ENCODE measurements at regions not wholly inside any gene's neighbourhood (a gene's known extent, or its start where the extent isn't known, plus 50 kb on each side); places are given as distances from the start of the nearest gene placed in this dataset.
A peak's percentile ranks its signal among the peaks of the same experiment; 100 is the strongest.

GRCh38 chrX:39331082-39331704, 529.9 kb downstream of the MID1IP1 start:
- ATAC-seq (ENCODE audit: low read depth in 2 of 2) (no peak), DNase-seq (no peak)
- no peak overlapping the region for H3K4me3 ChIP-seq (ENCODE audit: low read depth, low read length)
- no peaks in the 10 kb centered on the region for H3K27me3 ChIP-seq (ENCODE audit: control insufficient read depth, insufficient read depth, low read length)
- Mint-ChIP-seq H3K9me3 (peaks cover 0 to 3% (median 0%) of the 10 kb centered on the region in 7 donors), H3K27ac (peak overlapping the region in 1 of 3 donors; percentile 25), H3K4me3 (peak overlapping the region in 1 of 4 donors; percentile 10), H3K4me1 (peaks cover 27 to 74% (median 55%) of the 10 kb centered on the region in 4 donors), H3K27me3 (no peaks in the 10 kb centered on the region), H3K36me3 (no peaks in the 10 kb centered on the region)
- H3K27ac ChIP-seq (ENCODE audit: insufficient read depth, low read length, poor library complexity, severe bottlenecking), result no peak overlapping the region
- no peaks in the 10 kb centered on the region for H3K9me3 ChIP-seq (ENCODE audit: control insufficient read depth in 2 of 2, low read length in 2 of 2)
- no peaks in the 10 kb centered on the region for H3K36me3 ChIP-seq (ENCODE audit: control insufficient read depth, insufficient read depth, low read length)
- H3K4me1 ChIP-seq (ENCODE audit: control insufficient read depth, insufficient read depth, low read length, poor library complexity, severe bottlenecking), result peaks cover 43% of the 10 kb centered on the region

- peaks cover 49% of the 10 kb centered on the region for H3K4me1 ChIP-seq (ENCODE audit: control insufficient read depth, insufficient read depth, low read length, poor library complexity, severe bottlenecking)
- no peak overlapping the region for H3K27ac ChIP-seq (ENCODE audit: insufficient read depth, low read length, poor library complexity, severe bottlenecking)
- H3K9me3 ChIP-seq (ENCODE audit: control insufficient read depth in 2 of 2, low read length in 2 of 2), result no peaks in the 10 kb centered on the region
- no peak for ATAC-seq (ENCODE audit: low read depth in 2 of 2)
- no peak for DNase-seq
- H3K36me3 ChIP-seq (ENCODE audit: control insufficient read depth, insufficient read depth, low read length), result no peaks in the 10 kb centered on the region
- H3K27me3 ChIP-seq (ENCODE audit: control insufficient read depth, insufficient read depth, low read length), result no peaks in the 10 kb centered on the region
- H3K4me3 ChIP-seq (ENCODE audit: low read depth, low read length), result no peak overlapping the region
- H3K36me3 Mint-ChIP-seq, result no peaks in the 10 kb centered on the region
- peak overlapping the region in 2 of 3 donors; percentile 4 to 53 for H3K27ac Mint-ChIP-seq
- peaks cover 24 to 69% (median 51%) of the 10 kb centered on the region in 4 donors for H3K4me1 Mint-ChIP-seq
- H3K4me3 Mint-ChIP-seq, result no peak overlapping the region
- H3K9me3 Mint-ChIP-seq, result peaks cover 0 to 3% (median 0%) of the 10 kb centered on the region in 7 donors
- H3K27me3 Mint-ChIP-seq, result no peaks in the 10 kb centered on the region
Measured at GRCh38 chrX:39333451-39333850, 532.2 kb downstream of the MID1IP1 start.

DNA sequence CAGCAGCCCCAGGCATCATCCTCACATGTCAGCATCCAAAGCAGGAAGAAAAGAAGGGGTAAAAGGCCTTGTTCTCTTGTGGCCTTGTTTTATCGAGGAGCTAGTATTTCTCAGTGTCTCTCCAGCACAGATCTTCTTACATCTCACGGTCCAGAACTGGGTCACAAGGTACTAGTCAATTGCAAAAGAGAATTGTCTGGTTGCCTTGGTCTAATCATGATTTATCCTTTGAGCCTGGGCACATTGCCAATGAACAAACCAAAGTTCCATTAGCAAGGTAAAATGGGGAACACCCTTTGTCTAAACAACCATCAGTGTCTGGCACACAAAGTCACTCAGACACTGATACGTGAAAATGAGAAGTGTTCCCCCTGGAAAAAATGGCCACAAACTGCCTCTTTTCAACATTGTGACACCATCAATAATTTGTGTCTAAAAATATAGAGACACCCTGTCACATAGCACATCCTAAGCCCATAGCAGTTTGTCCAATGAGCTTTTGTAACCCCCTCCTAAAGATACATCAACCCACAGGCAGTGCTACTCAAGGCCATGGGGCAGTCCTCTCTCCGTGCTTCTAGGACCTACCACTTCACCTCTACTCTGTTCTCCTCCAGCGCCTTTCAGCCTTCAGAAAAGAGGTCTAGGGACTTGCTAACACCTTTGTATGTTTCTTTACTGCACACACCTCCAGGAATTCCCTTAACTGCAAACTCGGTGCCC, 534.4 kb downstream of the MID1IP1 start:
- peaks cover 37% of the 10 kb centered on the region for H3K4me1 ChIP-seq (ENCODE audit: control insufficient read depth, insufficient read depth, low read length, poor library complexity, severe bottlenecking)
- ATAC-seq (ENCODE audit: low read depth in 2 of 2), result no peak
- no peak overlapping the region for H3K4me3 ChIP-seq (ENCODE audit: low read depth, low read length)
- H3K9me3 ChIP-seq (ENCODE audit: control insufficient read depth in 2 of 2, low read length in 2 of 2), result no peaks in the 10 kb centered on the region
- Mint-ChIP-seq H3K27ac (peak overlapping the region; percentile 83 to 99 (median 88)), H3K27me3 (no peaks in the 10 kb centered on the region), H3K9me3 (peaks cover 0 to 1% (median 0%) of the 10 kb centered on the region in 7 donors), H3K4me1 (peaks cover 17 to 59% (median 37%) of the 10 kb centered on the region in 4 donors), H3K36me3 (no peaks in the 10 kb centered on the region), H3K4me3 (peak overlapping the region in 3 of 4 donors; percentile 13 to 37 (median 27))
- no peaks in the 10 kb centered on the region for H3K27me3 ChIP-seq (ENCODE audit: control insufficient read depth, insufficient read depth, low read length)
- peak overlapping the region; percentile 64 for H3K27ac ChIP-seq (ENCODE audit: insufficient read depth, low read length, poor library complexity, severe bottlenecking)
- H3K36me3 ChIP-seq (ENCODE audit: control insufficient read depth, insufficient read depth, low read length), result no peaks in the 10 kb centered on the region
- no peak for DNase-seq

DNA sequence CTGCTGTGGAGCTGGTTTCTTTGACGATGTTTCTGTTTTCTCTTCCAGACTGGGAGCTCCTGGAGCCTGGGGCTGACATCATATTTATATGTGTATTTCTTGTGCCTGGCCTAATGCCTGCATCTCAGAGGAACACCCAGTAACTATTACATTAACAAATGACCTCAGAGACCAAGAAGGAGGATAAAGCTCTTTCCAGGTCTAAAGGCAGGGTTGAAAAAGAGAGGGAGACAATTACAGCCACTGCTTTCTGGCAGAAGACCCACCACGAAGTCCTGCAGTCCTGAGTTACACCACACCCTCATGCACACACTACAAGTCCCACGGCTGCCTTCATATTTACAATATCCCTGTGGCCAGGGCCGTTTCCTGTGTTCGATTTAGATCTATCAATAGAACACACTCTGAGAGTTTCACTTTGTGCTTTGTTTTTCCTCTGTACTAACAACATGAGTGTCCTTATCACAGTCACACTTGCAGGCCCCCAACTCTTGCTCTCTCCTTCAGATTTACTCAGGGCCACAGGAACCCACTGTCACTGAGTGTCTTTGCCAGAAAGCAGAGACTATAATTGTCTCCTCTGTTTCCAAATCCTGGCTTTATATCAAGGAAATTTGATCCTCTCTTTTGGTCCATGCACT, 535.5 kb downstream of the MID1IP1 start:
- no peaks in the 10 kb centered on the region for H3K36me3 Mint-ChIP-seq
- peak in 2 of 3 donors; percentile 28 to 83 for DNase-seq
- peaks cover 0 to 1% (median 0%) of the 10 kb centered on the region in 7 donors for H3K9me3 Mint-ChIP-seq
- Histone ChIP-seq H3K27ac (ENCODE audit: insufficient read depth, low read length, poor library complexity, severe bottlenecking) (peak overlapping the region; percentile 64), H3K9me3 (ENCODE audit: control insufficient read depth in 2 of 2, low read length in 2 of 2) (no peaks in the 10 kb centered on the region), H3K36me3 (ENCODE audit: control insufficient read depth, insufficient read depth, low read length) (no peaks in the 10 kb centered on the region), H3K4me1 (ENCODE audit: control insufficient read depth, insufficient read depth, low read length, poor library complexity, severe bottlenecking) (peaks cover 30% of the 10 kb centered on the region), H3K27me3 (ENCODE audit: control insufficient read depth, insufficient read depth, low read length) (no peaks in the 10 kb centered on the region), H3K4me3 (ENCODE audit: low read depth, low read length) (peak overlapping the region; percentile 61)
- H3K4me3 Mint-ChIP-seq, result peak overlapping the region; percentile 57 to 88 (median 72)
- peak; percentile 80 to 83 for ATAC-seq (ENCODE audit: low read depth in 2 of 2)
- peaks cover 17 to 59% (median 30%) of the 10 kb centered on the region in 4 donors for H3K4me1 Mint-ChIP-seq
- H3K27ac Mint-ChIP-seq, result peak overlapping the region; percentile 83 to 99 (median 88)
- no peaks in the 10 kb centered on the region for H3K27me3 Mint-ChIP-seq

DNA sequence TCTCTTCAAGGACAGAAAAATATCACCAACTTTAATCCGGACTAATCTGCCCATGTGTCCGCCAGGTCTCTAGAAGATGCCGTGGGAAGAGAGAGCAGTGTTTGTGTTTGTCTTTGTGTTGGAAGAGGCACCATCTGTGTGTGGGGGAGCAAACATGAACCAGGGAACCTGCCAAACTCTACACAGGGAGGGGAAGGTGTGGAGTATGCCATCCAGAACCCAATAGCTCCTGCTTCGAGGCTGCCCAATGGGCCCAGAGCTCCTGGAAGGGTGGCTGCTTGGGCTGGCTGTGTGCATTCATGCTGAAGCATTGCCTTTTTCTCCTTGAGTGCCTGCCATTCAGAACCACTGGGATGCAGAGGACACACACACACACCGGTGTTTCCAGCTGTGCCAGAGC, 536.2 kb downstream of the MID1IP1 start:
- ATAC-seq (ENCODE audit: low read depth in 2 of 2) (no peak), DNase-seq (no peak)
- Mint-ChIP-seq H3K36me3 (no peaks in the 10 kb centered on the region), H3K9me3 (peaks cover 0 to 1% (median 0%) of the 10 kb centered on the region in 7 donors), H3K27me3 (no peaks in the 10 kb centered on the region), H3K4me1 (peaks cover 17 to 59% (median 29%) of the 10 kb centered on the region in 4 donors), H3K4me3 (peak overlapping the region in 3 of 4 donors; percentile 57 to 78 (median 67)), H3K27ac (peak overlapping the region; percentile 83 to 99 (median 88))
- Histone ChIP-seq H3K9me3 (ENCODE audit: control insufficient read depth in 2 of 2, low read length in 2 of 2) (no peaks in the 10 kb centered on the region), H3K4me1 (ENCODE audit: control insufficient read depth, insufficient read depth, low read length, poor library complexity, severe bottlenecking) (peaks cover 30% of the 10 kb centered on the region), H3K27me3 (ENCODE audit: control insufficient read depth, insufficient read depth, low read length) (no peaks in the 10 kb centered on the region), H3K27ac (ENCODE audit: insufficient read depth, low read length, poor library complexity, severe bottlenecking) (peak overlapping the region; percentile 64), H3K4me3 (ENCODE audit: low read depth, low read length) (peak overlapping the region; percentile 61), H3K36me3 (ENCODE audit: control insufficient read depth, insufficient read depth, low read length) (no peaks in the 10 kb centered on the region)

GRCh38 chrX:39338583-39338982, 537.3 kb downstream of the MID1IP1 start:
- no peaks in the 10 kb centered on the region for H3K27me3 ChIP-seq (ENCODE audit: control insufficient read depth, insufficient read depth, low read length)
- Mint-ChIP-seq H3K36me3 (no peaks in the 10 kb centered on the region), H3K27ac (peak overlapping the region in 1 of 3 donors; percentile 11), H3K4me1 (peaks cover 17 to 57% (median 27%) of the 10 kb centered on the region in 4 donors), H3K27me3 (no peaks in the 10 kb centered on the region), H3K9me3 (peaks cover 0 to 1% (median 0%) of the 10 kb centered on the region in 7 donors), H3K4me3 (peak overlapping the region in 1 of 4 donors; percentile 38)
- H3K4me3 ChIP-seq (ENCODE audit: low read depth, low read length), result no peak overlapping the region
- ATAC-seq (ENCODE audit: low read depth in 2 of 2), result no peak
- H3K4me1 ChIP-seq (ENCODE audit: control insufficient read depth, insufficient read depth, low read length, poor library complexity, severe bottlenecking), result peaks cover 30% of the 10 kb centered on the region
- no peaks in the 10 kb centered on the region for H3K9me3 ChIP-seq (ENCODE audit: control insufficient read depth in 2 of 2, low read length in 2 of 2)
- no peak for DNase-seq
- no peaks in the 10 kb centered on the region for H3K36me3 ChIP-seq (ENCODE audit: control insufficient read depth, insufficient read depth, low read length)
- H3K27ac ChIP-seq (ENCODE audit: insufficient read depth, low read length, poor library complexity, severe bottlenecking), result no peak overlapping the region

DNA sequence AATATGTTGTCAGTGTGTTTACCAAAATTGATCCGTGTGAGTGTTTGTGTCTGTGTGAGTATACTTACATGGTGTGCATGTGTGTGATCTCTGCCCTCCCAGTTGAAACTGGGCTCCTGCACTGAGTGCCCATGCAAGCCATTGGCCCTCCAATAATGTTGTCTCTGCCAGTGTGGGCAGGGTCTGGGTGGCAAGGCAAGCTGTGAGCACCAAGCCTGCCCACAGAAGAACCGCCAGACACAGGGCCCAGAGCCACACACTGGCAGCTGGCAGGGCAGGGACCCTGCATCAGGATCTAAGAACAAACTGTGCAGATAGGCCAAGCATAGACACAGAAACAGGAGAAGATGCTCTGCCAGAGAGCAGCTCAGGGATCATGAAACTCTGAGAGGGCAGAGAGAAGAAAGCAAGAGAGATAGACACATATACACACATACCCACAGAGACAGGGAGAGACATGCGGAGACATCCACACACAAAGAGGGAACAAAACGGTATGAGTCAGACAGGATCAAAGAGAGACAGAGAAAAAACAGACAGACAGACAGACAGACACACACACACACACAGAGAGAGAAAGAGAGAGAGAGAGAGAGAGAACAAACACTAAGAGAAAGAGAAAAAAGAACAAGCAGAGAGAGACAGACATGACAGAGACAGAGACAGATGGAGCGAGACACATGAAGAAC, 555.0 kb downstream of the MID1IP1 start:
- no peak for DNase-seq
- Histone ChIP-seq H3K36me3 (ENCODE audit: control insufficient read depth, insufficient read depth, low read length) (no peaks in the 10 kb centered on the region), H3K4me3 (ENCODE audit: low read depth, low read length) (no peak overlapping the region), H3K27ac (ENCODE audit: insufficient read depth, low read length, poor library complexity, severe bottlenecking) (no peak overlapping the region), H3K9me3 (ENCODE audit: control insufficient read depth in 2 of 2, low read length in 2 of 2) (no peaks in the 10 kb centered on the region), H3K4me1 (ENCODE audit: control insufficient read depth, insufficient read depth, low read length, poor library complexity, severe bottlenecking) (no peaks in the 10 kb centered on the region), H3K27me3 (ENCODE audit: control insufficient read depth, insufficient read depth, low read length) (no peaks in the 10 kb centered on the region)
- Mint-ChIP-seq H3K4me3 (no peak overlapping the region), H3K36me3 (no peaks in the 10 kb centered on the region), H3K9me3 (peaks cover 0 to 8% (median 0%) of the 10 kb centered on the region in 7 donors), H3K27ac (peak overlapping the region; percentile 0 to 72 (median 14)), H3K4me1 (peaks cover 0 to 10% (median 4%) of the 10 kb centered on the region in 4 donors), H3K27me3 (no peaks in the 10 kb centered on the region)
- no peak for ATAC-seq (ENCODE audit: low read depth in 2 of 2)

Data from CD4-positive, CD25-positive, alpha-beta regulatory T cell (primary cell).